CD4-positive, alpha-beta T cell treated with Interleukin-4 for 1 hour (primary cell): ENCODE measurements at regions not wholly inside any gene's neighbourhood (a gene's known extent, or its start where the extent isn't known, plus 50 kb on each side); places are given as distances from the start of the nearest gene placed in this dataset.

ENCODE experiments used
- DNase-seq, 2 donors: peaks; one replicate each; pipeline ENCODE4 v3.0.0-alpha.2; 2020 to 2022

GRCh38 chr1:172810480-172811175 lies 151.7 kb downstream of the FASLG start:
- DNase-seq = no peak

GRCh38 chr1:172811694-172812093 lies 152.8 kb downstream of the FASLG start:
- no peak for DNase-seq

GRCh38 chr1:172812118-172812517 lies 153.2 kb downstream of the FASLG start:
- no peak for DNase-seq

GRCh38 chr1:172813330-172813729 lies 154.4 kb downstream of the FASLG start:
- no peak for DNase-seq

GRCh38 chr1:172814428-172814827 lies 155.5 kb downstream of the FASLG start:
- no peak for DNase-seq

GRCh38 chr1:172815740-172816139 lies 156.8 kb downstream of the FASLG start:
- DNase-seq = no peak

GRCh38 chr1:172818841-172819527 lies 160.1 kb downstream of the FASLG start:
- peak; percentile 38 to 79 for DNase-seq

GRCh38 chr1:172820475-172821158 lies 161.7 kb downstream of the FASLG start:
- no peak for DNase-seq

GRCh38 chr1:172821609-172822274 lies 162.8 kb downstream of the FASLG start:
- DNase-seq = no peak

GRCh38 chr1:172822886-172823285 lies 164.0 kb downstream of the FASLG start:
- DNase-seq = no peak

- no peak for DNase-seq
These were observed 164.6 kb downstream of the FASLG start for GRCh38 chr1:172823534-172823933.

GRCh38 chr1:172824209-172824608 lies 165.3 kb downstream of the FASLG start:
- no peak for DNase-seq

GRCh38 chr1:172826096-172826741 lies 167.3 kb downstream of the FASLG start:
- peak in 1 of 2 donors; percentile 32 for DNase-seq

GRCh38 chr1:172827301-172827700 lies 168.4 kb downstream of the FASLG start:
- DNase-seq = no peak

GRCh38 chr1:172827841-172828240 lies 168.9 kb downstream of the FASLG start:
- DNase-seq = no peak

- no peak for DNase-seq
These were observed 173.3 kb downstream of the FASLG start for GRCh38 chr1:172832006-172832725.

- DNase-seq = no peak
These were observed 175.1 kb downstream of the FASLG start for GRCh38 chr1:172833954-172834353.

- DNase-seq = no peak
These were observed 175.7 kb downstream of the FASLG start for GRCh38 chr1:172834609-172835008.

GRCh38 chr1:172835834-172836233 lies 176.9 kb downstream of the FASLG start:
- no peak for DNase-seq

- peak in 1 of 2 donors; percentile 77 for DNase-seq
These were observed 179.1 kb downstream of the FASLG start for GRCh38 chr1:172837816-172838679.

- no peak for DNase-seq
These were observed 179.9 kb downstream of the FASLG start for GRCh38 chr1:172838680-172839313.
